ENCODE measurements at regions not wholly inside any gene's neighbourhood (a gene's known extent, or its start where the extent isn't known, plus 50 kb on each side); places are given as distances from the start of the nearest gene placed in this dataset.
A peak's percentile ranks its signal among the peaks of the same experiment; 100 is the strongest.
"Not testable (repeated sequence)": the region's sequence is repeated elsewhere in the genome, so short reads cannot be mapped to it uniquely, and the experiment has no call there.

DNA sequence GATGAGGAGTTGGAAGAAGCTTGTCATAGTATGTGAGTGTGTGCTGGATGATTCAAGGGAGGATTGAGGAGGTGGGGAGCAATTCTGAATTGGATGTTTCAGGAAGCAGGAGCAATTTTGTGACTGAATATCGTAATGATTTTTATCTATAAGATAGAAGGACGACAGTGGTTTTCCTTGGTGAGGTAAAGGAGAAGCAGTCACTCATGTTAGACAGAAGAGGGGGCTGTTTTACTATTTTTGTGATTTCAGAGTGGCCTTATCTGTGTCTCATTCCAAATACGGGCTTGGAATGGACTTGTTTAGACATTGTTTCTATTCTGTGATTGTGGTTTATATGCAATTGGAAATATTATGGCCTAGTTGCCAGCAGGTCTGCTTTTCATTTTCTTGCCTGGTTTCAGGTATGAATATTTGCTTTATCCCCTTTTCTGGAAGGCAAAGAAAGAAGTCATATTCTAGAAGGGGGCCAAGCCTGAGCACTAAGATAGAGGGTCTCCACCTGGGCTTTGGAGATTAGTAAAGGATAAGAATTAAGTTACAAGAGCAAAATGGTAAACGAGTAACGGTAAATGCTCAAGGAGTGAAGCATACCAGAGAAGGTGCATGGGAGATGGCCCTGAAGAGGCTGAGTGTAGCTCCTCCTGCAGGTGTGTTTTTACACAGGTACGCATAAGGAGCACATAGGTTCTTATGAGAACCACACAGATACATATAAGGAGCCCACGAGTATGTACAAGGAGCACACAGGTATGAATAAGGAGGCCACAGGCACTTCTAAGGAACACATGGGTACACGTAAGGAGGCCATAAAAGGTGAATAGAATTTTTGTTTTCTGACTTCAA lies 124.6 kb upstream of the KCNAB1 start:
- no peak for DNase-seq

DNA sequence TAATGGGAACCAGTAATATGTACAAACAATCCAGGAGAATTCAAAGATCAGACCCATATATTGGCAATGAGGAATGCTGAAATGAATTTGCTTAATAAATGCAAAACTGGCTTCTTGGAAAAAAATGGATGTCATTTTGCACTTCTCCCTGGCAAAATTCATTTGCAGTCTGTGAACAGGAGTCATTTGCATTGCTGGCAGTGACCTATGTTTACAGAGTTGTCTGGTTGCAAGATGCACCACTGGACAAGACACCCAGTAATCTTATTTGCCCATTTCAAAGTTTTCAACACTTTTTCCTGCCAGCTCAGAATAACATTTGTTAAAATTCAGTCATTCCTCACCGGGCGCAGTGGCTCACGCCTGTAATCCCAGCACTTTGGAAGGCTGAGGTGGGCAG lies 123.5 kb upstream of the KCNAB1 start:
- DNase-seq = no peak

GRCh38 chr3:155998173-155998572 lies 122.2 kb upstream of the KCNAB1 start:
- DNase-seq = not testable (repeated sequence)

GRCh38 chr3:156005736-156006135 lies 114.6 kb upstream of the KCNAB1 start:
- DNase-seq = no peak

GRCh38 chr3:156010829-156011228 lies 109.5 kb upstream of the KCNAB1 start:
- no peak for DNase-seq

DNA sequence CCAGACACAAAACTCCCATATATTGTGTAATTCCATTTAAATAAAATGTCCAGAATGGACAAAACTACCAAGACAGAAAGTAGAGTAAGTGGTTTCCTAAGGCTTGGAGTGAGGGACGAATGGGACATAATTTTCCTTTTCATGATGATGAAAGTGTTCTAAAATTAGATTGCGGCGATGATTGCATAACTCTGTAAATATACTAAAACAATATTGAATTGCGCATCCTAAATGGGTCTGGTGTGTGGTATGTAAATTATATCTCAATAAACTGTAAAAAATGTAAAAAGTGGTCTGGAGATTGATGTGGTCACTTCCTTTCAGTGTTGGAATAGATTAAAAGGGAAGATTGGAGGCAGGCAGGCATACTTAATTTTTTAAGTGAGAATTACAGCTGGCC lies 105.9 kb upstream of the KCNAB1 start:
- DNase-seq = no peak

- DNase-seq = no peak
These were observed 103.5 kb upstream of the KCNAB1 start for GRCh38 chr3:156016902-156017301.

GRCh38 chr3:156017352-156018030 lies 102.9 kb upstream of the KCNAB1 start:
- peak; percentile 16 for DNase-seq

DNA sequence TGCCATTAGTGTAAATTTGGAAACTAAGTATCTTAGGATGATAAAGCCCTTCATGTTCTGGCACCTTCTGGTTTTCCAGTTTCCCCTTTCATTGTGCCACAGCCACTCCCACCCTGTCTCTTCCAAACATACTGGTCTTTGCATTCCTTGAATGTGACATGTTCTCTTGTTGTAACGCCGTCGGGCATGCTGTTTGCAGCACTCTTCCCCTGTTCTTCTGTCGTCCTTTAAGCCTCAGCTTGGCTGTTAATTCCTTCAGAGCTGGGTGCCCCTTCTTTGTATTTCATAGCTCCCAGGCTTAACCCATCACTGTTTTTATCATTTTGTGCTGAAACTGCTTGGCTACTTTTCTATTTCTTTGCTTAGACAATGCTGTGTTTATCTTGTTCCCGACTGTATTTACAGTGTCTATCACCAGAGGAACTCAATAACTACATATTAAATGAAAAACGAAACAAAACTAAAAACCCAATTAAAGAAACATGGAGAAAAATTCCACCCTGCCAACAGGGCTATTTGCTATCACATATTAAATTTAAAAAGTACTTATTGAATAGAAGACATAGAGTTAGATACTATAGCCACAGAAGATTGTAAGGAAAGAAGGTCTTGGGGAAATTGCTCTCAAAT lies 95.4 kb upstream of the KCNAB1 start:
- DNase-seq = no peak

DNA sequence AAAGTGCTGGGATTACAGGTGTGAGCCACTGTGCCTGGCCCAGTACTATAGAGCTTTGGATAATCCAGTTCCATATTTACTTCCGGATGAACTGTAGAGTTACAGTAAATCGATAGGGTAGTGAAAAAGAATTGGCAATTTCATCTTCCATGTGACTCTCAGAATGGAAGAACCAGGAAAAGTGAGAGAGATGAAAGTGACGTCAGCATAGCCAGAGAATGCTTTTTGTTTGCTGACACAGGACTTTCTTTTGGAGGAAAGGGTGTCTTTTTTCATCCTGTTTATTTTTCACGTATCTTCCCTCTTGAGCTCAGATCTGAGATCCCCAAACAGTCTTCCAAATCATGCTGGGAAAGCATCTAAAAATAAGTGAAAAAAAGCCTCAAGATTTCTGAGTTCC lies 91.2 kb upstream of the KCNAB1 start:
- no peak for DNase-seq

GRCh38 chr3:156030723-156031122 lies 89.7 kb upstream of the KCNAB1 start:
- no peak for DNase-seq

DNA sequence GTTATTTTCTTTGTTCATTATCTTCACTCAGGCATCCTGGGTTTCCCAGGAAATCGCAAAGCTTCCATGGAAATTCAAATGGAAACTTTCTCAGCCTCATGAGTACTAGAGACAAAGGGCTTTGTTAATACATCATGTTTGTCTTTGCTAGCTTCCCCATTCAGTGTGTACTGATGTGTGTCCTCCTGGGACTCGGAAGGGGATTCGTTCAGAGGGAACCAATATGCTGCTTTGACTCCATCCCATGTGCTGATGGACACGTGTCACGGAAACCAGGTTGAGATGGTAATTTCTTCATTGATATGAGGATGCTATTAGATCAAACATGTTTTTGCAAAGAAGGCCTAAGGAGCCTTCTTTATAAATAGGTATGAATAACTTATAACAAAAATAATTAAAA lies 87.0 kb upstream of the KCNAB1 start:
- DNase-seq = no peak

GRCh38 chr3:156035158-156035557 lies 85.2 kb upstream of the KCNAB1 start:
- DNase-seq = no peak

DNA sequence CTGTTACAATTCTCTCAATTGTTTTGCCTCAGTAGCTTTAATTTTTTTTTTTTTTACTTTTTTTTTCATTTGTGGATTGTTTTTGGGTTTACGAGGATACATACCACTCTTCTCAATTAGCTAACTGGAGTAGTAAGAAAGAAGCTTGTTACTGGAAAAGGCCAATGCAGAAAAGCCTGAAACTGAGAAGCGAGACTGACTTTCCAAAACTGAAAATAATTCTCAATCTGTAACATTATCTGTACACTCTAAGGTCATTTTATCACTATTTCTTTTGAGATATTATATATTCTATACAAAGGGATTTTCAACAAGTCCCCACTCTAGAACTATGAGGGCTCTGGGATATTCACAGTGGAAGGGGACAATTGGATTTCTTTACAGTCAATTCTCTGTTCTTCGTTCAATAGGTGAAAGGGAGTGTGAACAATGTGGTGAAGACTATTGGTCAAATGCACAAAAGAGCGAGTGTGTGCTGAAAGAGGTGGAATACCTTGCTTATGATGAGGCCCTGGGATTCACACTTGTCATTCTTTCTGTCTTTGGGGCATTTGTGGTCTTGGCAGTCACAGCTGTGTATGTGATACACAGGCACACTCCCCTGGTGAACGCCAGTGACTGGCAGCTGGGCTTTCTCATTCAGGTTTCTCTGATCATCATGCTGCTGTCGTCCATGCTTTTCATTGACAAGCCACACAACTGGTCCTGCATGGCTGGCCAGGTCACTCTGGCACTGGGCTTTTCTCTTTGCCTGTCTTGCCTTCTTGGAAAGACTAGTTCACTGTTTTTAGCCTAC lies 83.9 kb upstream of the KCNAB1 start:
- no peak for DNase-seq

GRCh38 chr3:156037356-156037755 lies 83.0 kb upstream of the KCNAB1 start:
- no peak for DNase-seq

DNA sequence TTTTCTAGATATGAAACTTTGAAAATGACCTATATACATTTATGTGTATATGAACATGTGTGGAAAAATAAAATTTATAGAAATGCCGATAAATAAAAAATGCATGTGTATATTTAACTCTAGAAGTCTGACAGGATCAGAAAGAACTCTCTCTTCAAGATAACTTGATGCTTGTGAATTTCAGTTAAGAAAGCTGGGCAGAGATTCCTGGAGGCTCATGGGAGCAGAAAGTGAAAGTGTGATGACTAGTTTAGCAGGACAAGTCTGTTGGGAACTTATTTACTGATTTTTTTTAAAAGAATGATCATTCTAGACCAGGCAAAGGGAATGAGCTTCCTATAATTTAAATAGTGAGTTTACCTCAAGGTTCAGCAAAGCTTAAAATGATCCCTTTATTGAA lies 81.5 kb upstream of the KCNAB1 start:
- DNase-seq = no peak

- DNase-seq = no peak
These were observed 80.3 kb upstream of the KCNAB1 start for GRCh38 chr3:156040041-156040440.

GRCh38 chr3:156041216-156041841 lies 79.0 kb upstream of the KCNAB1 start:
- DNase-seq = not testable (repeated sequence)

GRCh38 chr3:156041856-156042255 lies 78.5 kb upstream of the KCNAB1 start:
- DNase-seq = not testable (repeated sequence)

GRCh38 chr3:156043832-156044633 lies 76.3 kb upstream of the KCNAB1 start:
- DNase-seq = not testable (repeated sequence)

DNA sequence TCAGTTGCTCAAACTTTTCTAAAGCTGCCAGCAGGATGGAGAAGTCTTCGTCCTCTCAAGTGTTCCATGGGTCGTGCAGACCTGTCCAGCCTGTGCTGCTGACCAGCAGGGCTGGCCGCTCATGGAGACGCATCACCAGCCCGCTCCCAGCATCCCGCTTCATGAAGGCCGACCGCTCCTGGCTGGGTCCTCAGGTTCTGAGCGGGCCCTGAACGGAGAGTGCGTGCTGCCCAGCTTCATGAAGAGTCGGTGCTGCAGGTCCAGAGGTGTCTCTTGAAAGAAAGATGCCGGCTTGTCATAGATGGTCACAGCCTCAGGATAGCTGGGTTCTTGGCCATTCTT lies 75.8 kb upstream of the KCNAB1 start:
- DNase-seq = no peak

GRCh38 chr3:156048483-156048882 lies 71.9 kb upstream of the KCNAB1 start:
- not testable (repeated sequence) for DNase-seq

Measured in hindlimb muscle (tissue), 1 donor.